H9 (cell line): ENCODE measurements at regions not wholly inside any gene's neighbourhood (a gene's known extent, or its start where the extent isn't known, plus 50 kb on each side); places are given as distances from the start of the nearest gene placed in this dataset.

ENCODE experiments used
- DNase-seq: peaks from one replicate; pipeline ENCODE4 v3.0.0-alpha.2; 2017
- H2AFZ ChIP-seq: one replicate; pipeline ENCODE4 v1.6.1; 2013; ENCODE audit warnings: mild to moderate bottlenecking, low read length, control low read depth, moderate library complexity
- H2AK5ac ChIP-seq: 2 replicates; pipeline ENCODE4 v1.6.1; 2013; ENCODE audit warnings: low read length, control low read depth, mixed read lengths; ENCODE audit not compliant: insufficient read length
- H2BK120ac ChIP-seq: one replicate; pipeline ENCODE4 v1.6.1; 2013; ENCODE audit warnings: low read depth, mild to moderate bottlenecking, low read length, control low read depth, inconsistent platforms; ENCODE audit not compliant: poor library complexity, severe bottlenecking
- H2BK12ac ChIP-seq: 2 replicates; pipeline ENCODE4 v1.6.1; 2013; ENCODE audit warnings: low read length, control low read depth, mixed read lengths, low read depth; ENCODE audit not compliant: insufficient read length
- H2BK15ac ChIP-seq: 2 replicates; pipeline ENCODE4 v1.6.1; 2013; ENCODE audit warnings: low read depth, low read length, control low read depth
- H2BK20ac ChIP-seq: one replicate; pipeline ENCODE4 v1.6.1; 2013; ENCODE audit warnings: low read depth, mild to moderate bottlenecking, low read length, control low read depth, inconsistent platforms; ENCODE audit not compliant: poor library complexity, severe bottlenecking
- H2BK5ac ChIP-seq: 2 replicates; pipeline ENCODE4 v1.6.1; 2013; ENCODE audit warnings: low read length, control low read depth, mixed read lengths; ENCODE audit not compliant: insufficient read length
- H3K14ac ChIP-seq: 2 replicates; pipeline ENCODE4 v1.6.1; 2013; ENCODE audit warnings: low read length, control low read depth; ENCODE audit not compliant: insufficient read depth
- H3K18ac ChIP-seq: 2 replicates; pipeline ENCODE4 v1.6.1; 2013; ENCODE audit warnings: low read depth, mild to moderate bottlenecking, mixed read lengths, low read length, control low read depth; ENCODE audit not compliant: insufficient read length
- H3K23ac ChIP-seq: 2 replicates; pipeline ENCODE4 v1.6.1; 2013; ENCODE audit warnings: low read length, control low read depth, mixed read lengths, low read depth; ENCODE audit not compliant: insufficient read length
- H3K23me2 ChIP-seq: 2 replicates; pipeline ENCODE4 v1.6.1; 2013; ENCODE audit warnings: low read depth, mild to moderate bottlenecking, mixed read lengths, low read length, control low read depth; ENCODE audit not compliant: insufficient read length, poor library complexity, severe bottlenecking
- H3K27ac ChIP-seq: 2 replicates; pipeline ENCODE4 v1.5.1; 2013; ENCODE audit warnings: low read length, control low read depth, mixed read lengths, low read depth; ENCODE audit not compliant: insufficient read length
- H3K27me3 ChIP-seq: 2 replicates; pipeline ENCODE4 v1.6.1; 2013; ENCODE audit warnings: low read length, control low read depth, inconsistent platforms; ENCODE audit not compliant: insufficient read depth
- H3K4ac ChIP-seq: 2 replicates; pipeline ENCODE4 v1.6.1; 2013; ENCODE audit warnings: low read depth, mild to moderate bottlenecking, control low read depth, inconsistent platforms, low read length, moderate library complexity
- H3K4me1 ChIP-seq: 2 replicates; pipeline ENCODE4 v1.6.1; 2013; ENCODE audit warnings: low read length, control low read depth, inconsistent platforms; ENCODE audit not compliant: insufficient read depth
- H3K4me2 ChIP-seq: 2 replicates; pipeline ENCODE4 v1.6.1; 2013; ENCODE audit warnings: low read length, control low read depth, mixed read lengths; ENCODE audit not compliant: insufficient read length, insufficient read depth
- H3K56ac ChIP-seq: 2 replicates; pipeline ENCODE4 v1.6.1; 2013; ENCODE audit warnings: low read depth, mild to moderate bottlenecking, mixed read lengths, low read length, control low read depth; ENCODE audit not compliant: insufficient read length
- H3K79me1 ChIP-seq: 2 replicates; pipeline ENCODE4 v1.6.1; 2013; ENCODE audit warnings: low read depth, mild to moderate bottlenecking, moderate library complexity, low read length, control low read depth, inconsistent platforms; ENCODE audit not compliant: insufficient read depth, poor library complexity, severe bottlenecking
- H3K79me2 ChIP-seq: 2 replicates; pipeline ENCODE4 v1.6.1; 2013; ENCODE audit warnings: low read length, control low read depth, inconsistent platforms; ENCODE audit not compliant: insufficient read depth
- H3K9ac ChIP-seq: 2 replicates; pipeline ENCODE4 v1.6.1; 2013; ENCODE audit warnings: low read length, control low read depth, mixed read lengths; ENCODE audit not compliant: insufficient read length; ENCODE audit errors: extremely low read depth
- H3K9me3 ChIP-seq: one replicate; pipeline ENCODE4 v1.6.1; 2013; ENCODE audit warnings: low read depth, low read length, inconsistent platforms; ENCODE audit not compliant: control insufficient read depth
- H3T11ph ChIP-seq: one replicate; pipeline ENCODE4 v1.6.1; 2013; ENCODE audit warnings: mild to moderate bottlenecking, low read length, control low read depth, inconsistent platforms
- H4K20me1 ChIP-seq: one replicate; pipeline ENCODE4 v1.6.1; 2013; ENCODE audit not compliant: control insufficient read depth, insufficient read length, insufficient read depth
- H4K5ac ChIP-seq: 2 replicates; pipeline ENCODE4 v1.6.1; 2013; ENCODE audit warnings: low read depth, mild to moderate bottlenecking, mixed read lengths, low read length, control low read depth; ENCODE audit not compliant: insufficient read length
- H4K8ac ChIP-seq: replicated peaks from 2 replicates; pipeline ENCODE4 v1.6.1; 2013; ENCODE audit warnings: low read length, control low read depth, mixed read lengths, low read depth; ENCODE audit not compliant: insufficient read length
- H4K91ac ChIP-seq: 2 replicates; pipeline ENCODE4 v1.6.1; 2013; ENCODE audit warnings: low read depth, mild to moderate bottlenecking, moderate library complexity, mixed read lengths, low read length, control low read depth; ENCODE audit not compliant: insufficient read length
- H3K27ac Mint-ChIP-seq, 3 experiments: 2 replicates in 2 of 3; 3 replicates in 1 of 3; pipeline ENCODE4 v1.8.0; 2020 to 2021; ENCODE audit warnings: mixed read lengths in 3 of 3, mild to moderate bottlenecking in 1 of 3, moderate library complexity in 1 of 3
- H3K27me3 Mint-ChIP-seq: 2 replicates; pipeline ENCODE4 v1.8.0; 2021; ENCODE audit warnings: low read depth, mild to moderate bottlenecking, moderate library complexity, mixed read lengths
- H3K36me3 Mint-ChIP-seq, 3 experiments: 2 replicates in 2 of 3; 3 replicates in 1 of 3; pipeline ENCODE4 v1.8.0; 2020 to 2021; ENCODE audit warnings: low read depth in 3 of 3, mixed read lengths in 3 of 3; ENCODE audit not compliant: insufficient read depth in 1 of 3
- H3K4me1 Mint-ChIP-seq, 2 experiments: 2 replicates each; pipeline ENCODE4 v1.8.0; 2020; ENCODE audit warnings: mixed read lengths in 2 of 2
- H3K4me3 Mint-ChIP-seq, 2 experiments: 2 replicates in 1 of 2; 3 replicates in 1 of 2; pipeline ENCODE4 v1.8.0; 2020 to 2021; ENCODE audit warnings: mild to moderate bottlenecking in 2 of 2, mixed read lengths in 2 of 2, moderate library complexity in 1 of 2
- H3K9me3 Mint-ChIP-seq, 2 experiments: 2 replicates in 1 of 2; 3 replicates in 1 of 2; pipeline ENCODE4 v1.8.0; 2020; ENCODE audit warnings: mild to moderate bottlenecking in 2 of 2, mixed read lengths in 2 of 2, moderate library complexity in 1 of 2
- WGBS: extraction: QIAGEN DNeasy Blood & Tissue Kit; methylation state at CpG from one replicate; pipeline ENCODE4 v1.1.7; 2013; ENCODE audit warnings: missing lambda C conversion rate, low lambda C conversion rate, mixed read lengths; ENCODE audit not compliant: insufficient read length; ENCODE audit errors: extremely low coverage; 5-methylcytosine and 5-hydroxymethylcytosine counted together
- TF ChIP-seq, protein P1 (sequence below): fragments of 200-600 bp; sonication (generic); conservative IDR thresholded peaks from 3 replicates; pipeline ENCODE4 v1.8.0; 2021; ENCODE audit warnings: antibody characterized with exemption, mild to moderate bottlenecking

GRCh38 chr4:3676196-3676595 is 90.0 kb upstream of the ADRA2C start:
- Histone ChIP-seq H3T11ph (no peak overlapping the region), H3K9me3 (no peaks in the 10 kb centered on the region), H3K4ac (no peak overlapping the region), H2BK15ac (no peak overlapping the region), H2AFZ (no peak overlapping the region), H3K23ac (no peak overlapping the region), H2BK20ac (no peak overlapping the region), H3K27ac (no peak overlapping the region), H3K4me1 (no peaks in the 10 kb centered on the region), H3K14ac (no peak overlapping the region), H4K20me1 (no peaks in the 10 kb centered on the region), H2AK5ac (no peak overlapping the region), H2BK5ac (no peak overlapping the region), H2BK12ac (no peak overlapping the region), H3K9ac (no peak overlapping the region), H4K8ac (no peak overlapping the region), H3K56ac (no peak overlapping the region), H2BK120ac (no peak overlapping the region), H3K27me3 (no peaks in the 10 kb centered on the region; the same call in 1 of the 2 replicates), H3K4me2 (no peak overlapping the region), H4K5ac (no peak overlapping the region), H4K91ac (no peak overlapping the region), H3K23me2 (no peaks in the 10 kb centered on the region), H3K79me2 (no peaks in the 10 kb centered on the region), H3K79me1 (no peaks in the 10 kb centered on the region), H3K18ac (no peak overlapping the region)
- Mint-ChIP-seq H3K4me3 (no peak overlapping the region), H3K9me3 (peaks cover 2 to 6% of the 10 kb centered on the region in 2 experiments; a peak in 4 of 5 replicates), H3K27me3 (peaks cover 14% of the 10 kb centered on the region), H3K27ac (no peak overlapping the region; a peak in 1 of 7 replicates), H3K36me3 (no peaks in the 10 kb centered on the region; a peak in 1 of 7 replicates), H3K4me1 (peaks cover 5 to 15% of the 10 kb centered on the region in 2 experiments; a peak in 2 of 4 replicates)
- TF ChIP-seq, protein P1, sequence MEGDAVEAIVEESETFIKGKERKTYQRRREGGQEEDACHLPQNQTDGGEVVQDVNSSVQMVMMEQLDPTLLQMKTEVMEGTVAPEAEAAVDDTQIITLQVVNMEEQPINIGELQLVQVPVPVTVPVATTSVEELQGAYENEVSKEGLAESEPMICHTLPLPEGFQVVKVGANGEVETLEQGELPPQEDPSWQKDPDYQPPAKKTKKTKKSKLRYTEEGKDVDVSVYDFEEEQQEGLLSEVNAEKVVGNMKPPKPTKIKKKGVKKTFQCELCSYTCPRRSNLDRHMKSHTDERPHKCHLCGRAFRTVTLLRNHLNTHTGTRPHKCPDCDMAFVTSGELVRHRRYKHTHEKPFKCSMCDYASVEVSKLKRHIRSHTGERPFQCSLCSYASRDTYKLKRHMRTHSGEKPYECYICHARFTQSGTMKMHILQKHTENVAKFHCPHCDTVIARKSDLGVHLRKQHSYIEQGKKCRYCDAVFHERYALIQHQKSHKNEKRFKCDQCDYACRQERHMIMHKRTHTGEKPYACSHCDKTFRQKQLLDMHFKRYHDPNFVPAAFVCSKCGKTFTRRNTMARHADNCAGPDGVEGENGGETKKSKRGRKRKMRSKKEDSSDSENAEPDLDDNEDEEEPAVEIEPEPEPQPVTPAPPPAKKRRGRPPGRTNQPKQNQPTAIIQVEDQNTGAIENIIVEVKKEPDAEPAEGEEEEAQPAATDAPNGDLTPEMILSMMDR = no peak
- DNase-seq = no peak
- no CpG with 5 or more reads among the region's 7 CpGs for WGBS
